RCC 7860 (cell line): ENCODE measurements at regions not wholly inside any gene's neighbourhood (a gene's known extent, or its start where the extent isn't known, plus 50 kb on each side); places are given as distances from the start of the nearest gene placed in this dataset.

Experiments
- DNase-seq: peaks from one replicate; pipeline ENCODE4 v3.0.0-alpha.2; 2015; ENCODE audit warnings: low spot score
- FAIRE-seq: peaks from 2 replicates; lab custom pipeline; 2012; peaks lifted over from hg19 to GRCh38; lab: Jason Lieb, UNC

DNA sequence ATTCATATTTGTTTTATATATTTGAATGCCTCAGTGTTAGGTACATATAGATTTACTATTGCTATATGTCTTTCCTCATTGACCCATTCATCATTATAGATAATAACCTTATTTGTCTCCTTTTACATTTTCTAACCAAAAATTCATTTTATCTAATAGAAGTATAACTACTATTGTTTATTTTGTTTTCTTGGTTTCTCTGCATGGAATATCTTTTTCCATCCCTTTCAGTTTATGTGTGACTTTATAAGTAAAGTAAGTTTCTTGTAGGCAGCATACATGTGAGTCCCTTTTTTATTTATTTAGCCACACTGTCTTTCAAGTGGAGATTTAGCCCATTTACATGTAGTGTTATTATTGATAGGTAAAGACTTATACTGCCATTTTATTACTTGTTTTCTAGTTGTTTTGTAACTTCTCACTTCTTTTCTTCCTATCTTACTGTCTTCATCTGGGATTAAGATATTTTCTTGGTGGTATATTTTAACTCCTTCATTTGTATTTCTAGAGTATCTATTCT lies 572.0 kb upstream of the MAN1A1 start:
- DNase-seq (no peak), FAIRE-seq (no peak)

DNA sequence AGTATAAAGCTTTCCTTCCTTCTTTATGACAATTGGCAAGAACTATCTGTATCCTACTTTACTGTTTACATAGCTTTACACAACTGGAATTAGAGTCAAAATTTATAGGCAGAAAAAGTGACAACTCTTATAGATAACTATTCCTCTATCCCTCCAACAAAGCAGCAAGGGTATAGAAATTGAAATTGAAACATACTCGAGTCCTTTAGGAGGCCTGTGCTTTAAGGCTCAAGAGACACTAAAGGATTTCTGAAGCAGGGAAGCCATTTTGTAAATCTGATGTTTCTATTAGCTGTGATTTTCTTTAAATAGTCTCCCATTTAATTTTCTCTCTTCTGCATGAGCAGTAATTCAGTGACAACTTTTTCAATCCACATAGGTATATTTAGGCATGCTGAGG lies 567.6 kb upstream of the MAN1A1 start:
- DNase-seq (no peak), FAIRE-seq (no peak)

GRCh38 chr6:119915971-119916370 lies 566.4 kb upstream of the MAN1A1 start:
- no peak for DNase-seq
- FAIRE-seq, result no peak

DNA sequence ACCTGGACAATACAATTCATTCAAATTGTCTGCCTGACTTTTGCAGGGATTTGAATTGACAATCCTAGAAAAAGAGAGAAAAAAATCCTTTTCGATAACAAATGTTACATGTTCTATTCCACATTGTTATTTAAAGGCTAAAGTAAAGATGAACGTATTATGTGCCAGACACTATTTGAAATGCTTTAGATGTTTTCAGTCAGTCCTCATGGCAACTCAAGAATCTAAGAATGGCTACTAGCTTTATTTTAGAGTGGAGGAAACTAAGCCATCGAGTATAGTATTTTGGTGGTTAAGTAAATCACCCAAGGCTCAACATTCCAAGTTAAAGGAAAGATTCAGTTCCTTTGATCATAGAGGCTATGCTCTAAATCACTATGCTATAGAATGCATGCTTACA lies 558.6 kb upstream of the MAN1A1 start:
- FAIRE-seq, result no peak
- no peak for DNase-seq

- DNase-seq (no peak), FAIRE-seq (no peak)
These were observed 553.1 kb upstream of the MAN1A1 start for GRCh38 chr6:119902681-119903080.

DNA sequence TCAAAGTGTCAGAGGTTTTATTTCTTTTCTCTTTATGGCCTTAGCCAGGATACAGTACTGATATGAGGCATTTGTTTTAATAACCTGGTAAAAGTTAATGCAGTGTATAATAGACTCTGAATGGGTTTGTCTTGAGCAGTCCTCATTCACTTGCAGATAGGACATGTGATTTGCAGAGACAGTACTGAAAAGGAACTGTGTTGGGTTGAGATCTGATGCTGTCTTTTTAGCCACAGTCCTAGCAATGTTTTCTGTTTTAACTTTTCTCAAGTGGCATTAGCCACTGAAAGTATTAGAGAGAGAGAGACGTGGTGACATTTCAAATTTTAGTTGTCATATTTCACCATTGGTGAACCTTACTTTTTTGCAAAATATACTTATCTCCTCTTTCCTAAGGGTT lies 547.2 kb upstream of the MAN1A1 start:
- FAIRE-seq (no peak), DNase-seq (no peak)

DNA sequence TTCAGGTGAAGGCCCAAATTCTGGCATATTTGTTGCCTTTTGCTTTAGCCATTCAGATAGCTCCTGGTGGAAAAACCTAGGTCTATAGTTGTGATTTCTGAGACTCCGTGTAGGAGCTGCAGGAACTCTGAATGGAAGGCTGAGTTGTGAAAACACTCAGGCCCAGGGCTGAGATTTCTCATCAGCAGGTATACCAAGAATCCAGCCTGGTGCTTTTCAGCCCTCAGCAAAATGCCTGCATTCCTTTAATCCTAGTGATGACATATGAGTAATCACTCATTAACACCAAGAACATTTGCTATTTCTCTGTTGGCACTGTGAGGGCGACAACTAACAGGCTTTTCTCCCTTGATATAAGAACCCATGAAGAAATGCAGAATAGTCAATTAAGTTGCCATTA lies 546.1 kb upstream of the MAN1A1 start:
- DNase-seq (no peak), FAIRE-seq (no peak)

- FAIRE-seq (no peak), DNase-seq (no peak)
These were observed 545.2 kb upstream of the MAN1A1 start for GRCh38 chr6:119894811-119895210.

- DNase-seq, result no peak
- FAIRE-seq, result no peak
These were observed 542.1 kb upstream of the MAN1A1 start for GRCh38 chr6:119891644-119892043.

DNA sequence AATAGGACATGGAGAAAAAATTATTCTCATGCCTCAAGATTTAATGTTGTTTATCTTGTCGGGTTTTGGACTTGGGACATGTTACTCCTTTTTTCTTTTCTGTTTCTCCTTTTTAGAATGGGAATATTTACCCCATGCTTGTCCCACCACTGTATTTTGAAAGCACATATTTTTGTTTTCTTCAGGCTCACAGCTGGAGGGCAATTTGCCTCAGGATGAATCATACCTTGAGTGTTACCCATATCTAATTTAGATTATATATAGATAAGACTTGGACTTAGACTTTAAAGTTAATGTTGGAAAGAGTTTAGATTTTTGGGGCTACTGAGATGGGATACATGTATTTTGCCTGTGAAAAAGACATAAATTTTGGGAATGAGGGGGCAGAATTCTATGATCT lies 541.6 kb upstream of the MAN1A1 start:
- FAIRE-seq, result no peak

DNA sequence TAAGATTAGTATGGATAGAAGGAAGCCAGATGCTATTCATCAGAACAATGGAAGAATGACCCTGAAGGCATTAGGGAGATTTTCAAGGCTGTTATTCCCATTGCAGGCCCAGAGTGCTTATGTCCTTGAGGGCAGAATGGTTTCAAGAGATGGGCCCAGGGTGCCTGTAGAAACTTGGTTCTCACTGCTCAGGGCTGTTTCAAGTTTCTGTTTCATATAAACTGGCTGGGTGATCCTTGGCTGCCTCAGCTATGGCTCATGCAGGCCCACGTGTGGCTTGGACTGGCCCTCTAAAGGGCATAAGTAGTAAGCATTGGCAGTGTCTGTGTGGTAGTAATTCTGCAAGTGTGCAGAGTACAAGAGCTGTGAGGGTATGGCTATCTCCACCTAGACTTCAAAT lies 540.9 kb upstream of the MAN1A1 start:
- FAIRE-seq, result no peak
- no peak for DNase-seq

More for the DNA sequence above, 541.6 kb upstream of the MAN1A1 start:
- no peak for DNase-seq

GRCh38 chr6:119887666-119888065 lies 538.1 kb upstream of the MAN1A1 start:
- DNase-seq, result no peak
- FAIRE-seq, result no peak

DNA sequence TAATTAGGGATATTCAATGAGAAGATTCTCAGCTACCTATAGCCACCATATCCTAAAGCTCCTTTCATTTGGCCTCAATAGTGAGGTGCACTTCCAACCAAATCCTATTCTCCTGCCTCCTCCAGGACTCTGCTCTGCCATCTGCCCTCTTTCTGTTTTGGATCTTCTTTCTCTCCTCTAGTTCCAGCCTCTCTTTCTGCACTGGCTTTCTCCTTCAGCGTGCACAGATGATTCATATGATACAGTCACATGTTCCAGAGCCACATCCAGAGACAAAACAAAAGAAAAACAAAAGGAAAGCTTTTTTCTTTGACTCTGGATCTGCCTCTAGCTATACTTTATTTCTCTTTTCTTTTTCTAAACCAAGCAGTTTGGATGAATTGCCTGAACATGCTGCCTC lies 531.9 kb upstream of the MAN1A1 start:
- DNase-seq (no peak), FAIRE-seq (no peak)

DNA sequence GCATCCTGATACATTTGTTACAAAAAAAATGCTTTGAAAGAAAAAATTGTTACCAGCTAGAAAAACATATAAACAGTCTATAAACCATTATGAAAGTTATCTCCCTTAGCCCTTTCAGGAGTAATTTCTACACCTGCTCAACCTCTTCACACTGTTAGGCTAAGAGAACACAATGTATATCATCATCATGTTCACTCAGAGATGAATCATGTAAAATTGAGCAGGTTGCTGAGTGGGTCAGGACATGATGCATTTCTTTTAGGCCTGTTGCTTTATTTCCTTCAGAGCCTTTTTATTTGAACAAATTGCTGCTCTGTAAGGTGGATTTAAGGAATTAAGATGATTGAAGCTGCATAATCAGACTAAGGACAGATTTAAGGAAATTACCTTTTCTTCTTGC lies 531.3 kb upstream of the MAN1A1 start:
- FAIRE-seq (no peak), DNase-seq (no peak)

GRCh38 chr6:119879731-119880130 lies 530.2 kb upstream of the MAN1A1 start:
- FAIRE-seq (no peak), DNase-seq (no peak)

DNA sequence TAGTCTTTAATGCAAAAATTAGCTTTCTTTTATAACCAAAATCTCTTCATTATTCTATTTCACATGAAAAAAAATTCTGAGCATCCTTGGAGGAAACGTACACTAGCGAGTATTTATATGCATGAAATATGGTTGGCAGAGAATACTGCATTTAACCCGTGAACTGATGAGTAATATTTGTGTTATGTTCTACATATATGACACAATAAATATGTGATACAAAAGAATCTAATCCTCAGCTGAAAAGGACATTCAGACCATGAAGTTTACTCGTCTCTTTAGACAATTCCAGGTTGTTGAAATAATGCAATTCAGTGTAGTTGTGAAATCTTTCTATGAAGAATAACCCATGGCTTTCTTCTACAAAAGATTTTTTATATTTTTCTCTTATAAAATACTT lies 524.8 kb upstream of the MAN1A1 start:
- DNase-seq (no peak), FAIRE-seq (no peak)

- FAIRE-seq, result no peak
- DNase-seq, result no peak
These were observed 523.5 kb upstream of the MAN1A1 start for GRCh38 chr6:119873107-119873506.

GRCh38 chr6:119871520-119871919 lies 522.0 kb upstream of the MAN1A1 start:
- DNase-seq (no peak), FAIRE-seq (no peak)

GRCh38 chr6:119865466-119866350 lies 516.1 kb upstream of the MAN1A1 start:
- DNase-seq (no peak), FAIRE-seq (no peak)

GRCh38 chr6:119862719-119863118 lies 513.2 kb upstream of the MAN1A1 start:
- FAIRE-seq, result no peak

GRCh38 chr6:119858901-119859300 lies 509.3 kb upstream of the MAN1A1 start:
- FAIRE-seq (no peak), DNase-seq (no peak)

More at GRCh38 chr6:119862719-119863118, 513.2 kb upstream of the MAN1A1 start:
- no peak for DNase-seq

DNA sequence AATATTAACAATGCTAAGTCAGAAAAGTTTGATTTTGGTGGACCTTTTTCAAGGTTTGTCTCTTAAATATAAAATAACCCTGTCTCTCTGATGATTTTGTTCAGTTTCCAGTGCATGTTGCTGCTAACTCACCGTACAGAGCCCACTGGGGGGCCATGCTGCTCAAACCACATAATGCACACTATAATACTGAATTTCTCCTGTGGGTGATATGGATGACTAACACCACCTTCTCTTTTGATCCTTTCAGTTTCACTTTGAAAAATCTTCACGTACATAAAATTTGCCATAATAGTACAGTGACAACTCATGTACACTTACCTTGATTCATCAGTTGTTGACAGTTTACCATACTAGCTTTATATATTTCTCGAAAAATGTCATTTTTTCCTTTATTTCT lies 506.6 kb upstream of the MAN1A1 start:
- no peak for FAIRE-seq
- DNase-seq, result peak; percentile 27

- FAIRE-seq, result no peak
- DNase-seq, result no peak
These were observed 499.1 kb upstream of the MAN1A1 start for GRCh38 chr6:119848696-119849095.
